Suprapubic skin (tissue), 3 donors: ENCODE measurements at regions not wholly inside any gene's neighbourhood (a gene's known extent, or its start where the extent isn't known, plus 50 kb on each side); places are given as distances from the start of the nearest gene placed in this dataset.

ENCODE experiments used
- CTCF ChIP-seq, 2 donors: fragments of 200-600 bp in 1 of 2; fragments of 450-650 bp in 1 of 2; sonication (generic) in 1 of 2; IDR thresholded peaks; one replicate each; pipeline ENCODE4 v1.5.1; 2016 to 2019; ENCODE audit warnings: antibody characterized with exemption in 2 of 2, mild to moderate bottlenecking in 1 of 2, moderate library complexity in 1 of 2
- EP300 ChIP-seq: sonication (generic); formaldehyde crosslinking; IDR thresholded peaks from one replicate; pipeline ENCODE4 v1.6.1; 2017; ENCODE audit warnings: antibody characterized with exemption
- POLR2A ChIP-seq, 2 donors: fragments of 450-650 bp; IDR thresholded peaks; one replicate each; pipeline ENCODE4 v1.6.1; 2017; ENCODE audit warnings: antibody characterized with exemption in 2 of 2, mild to moderate bottlenecking in 2 of 2, moderate library complexity in 2 of 2

GRCh38 chr1:93763704-93764365, 82.2 kb upstream of the BCAR3 start:
- TF ChIP-seq CTCF (IDR thresholded peaks at IDR 0.05) (no peak), POLR2A (IDR thresholded peaks at IDR 0.05) (no peak), EP300 (no peak)
